ENCODE measurements at regions not wholly inside any gene's neighbourhood (a gene's known extent, or its start where the extent isn't known, plus 50 kb on each side); places are given as distances from the start of the nearest gene placed in this dataset.

- TF ChIP-seq POLR2A (IDR thresholded peaks at IDR 0.05), result no peak
- TF ChIP-seq CTCF (IDR thresholded peaks at IDR 0.05), result no peak
- no peak for TF ChIP-seq EP300 (IDR thresholded peaks at IDR 0.05)
Observed at GRCh38 chr13:111917901-111918300, 149.0 kb upstream of the SOX1 start.

Data from suprapubic skin (tissue), 3 donors.